ENCODE measurements at regions not wholly inside any gene's neighbourhood (a gene's known extent, or its start where the extent isn't known, plus 50 kb on each side); places are given as distances from the start of the nearest gene placed in this dataset.

DNA sequence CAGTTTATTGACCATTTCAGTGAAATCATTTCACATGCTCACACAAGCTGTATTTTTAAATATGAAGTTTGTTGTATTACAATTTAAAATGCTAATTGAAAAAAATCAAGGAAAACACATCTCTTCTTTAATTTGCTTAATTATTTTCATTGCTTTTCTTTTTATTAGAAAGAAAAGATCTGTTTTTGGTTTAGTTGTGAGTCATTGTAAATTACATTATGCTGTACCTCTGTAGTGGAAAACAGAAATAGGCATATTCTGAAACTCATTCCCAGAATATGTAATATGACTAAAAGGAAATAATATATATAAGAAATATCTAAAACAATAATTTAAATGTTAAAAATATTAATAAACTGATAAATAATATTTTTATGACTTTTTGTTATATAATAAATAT lies 161.9 kb downstream of the HGF start:
- no peak overlapping the region for H3K4me2 ChIP-seq
- no peaks in the 10 kb centered on the region for H3K79me2 ChIP-seq (ENCODE audit: insufficient read depth, low read depth)
- no peaks in the 10 kb centered on the region for H3K36me3 ChIP-seq (ENCODE audit: insufficient read depth)
- no peak overlapping the region for H2AFZ ChIP-seq (ENCODE audit: low read depth)
- no peak overlapping the region for H3K4me3 ChIP-seq (IDR thresholded peaks at IDR 0.05; ENCODE audit: insufficient read depth, low read depth, low read length)
- no peak overlapping the region for H3K27ac ChIP-seq
- no peaks in the 10 kb centered on the region for H4K20me1 ChIP-seq (ENCODE audit: insufficient read depth)
- TF ChIP-seq, protein P1, sequence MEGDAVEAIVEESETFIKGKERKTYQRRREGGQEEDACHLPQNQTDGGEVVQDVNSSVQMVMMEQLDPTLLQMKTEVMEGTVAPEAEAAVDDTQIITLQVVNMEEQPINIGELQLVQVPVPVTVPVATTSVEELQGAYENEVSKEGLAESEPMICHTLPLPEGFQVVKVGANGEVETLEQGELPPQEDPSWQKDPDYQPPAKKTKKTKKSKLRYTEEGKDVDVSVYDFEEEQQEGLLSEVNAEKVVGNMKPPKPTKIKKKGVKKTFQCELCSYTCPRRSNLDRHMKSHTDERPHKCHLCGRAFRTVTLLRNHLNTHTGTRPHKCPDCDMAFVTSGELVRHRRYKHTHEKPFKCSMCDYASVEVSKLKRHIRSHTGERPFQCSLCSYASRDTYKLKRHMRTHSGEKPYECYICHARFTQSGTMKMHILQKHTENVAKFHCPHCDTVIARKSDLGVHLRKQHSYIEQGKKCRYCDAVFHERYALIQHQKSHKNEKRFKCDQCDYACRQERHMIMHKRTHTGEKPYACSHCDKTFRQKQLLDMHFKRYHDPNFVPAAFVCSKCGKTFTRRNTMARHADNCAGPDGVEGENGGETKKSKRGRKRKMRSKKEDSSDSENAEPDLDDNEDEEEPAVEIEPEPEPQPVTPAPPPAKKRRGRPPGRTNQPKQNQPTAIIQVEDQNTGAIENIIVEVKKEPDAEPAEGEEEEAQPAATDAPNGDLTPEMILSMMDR (conservative IDR thresholded peaks at IDR 0.05; ENCODE audit: low read depth, low read length) = no peak
- no peaks in the 10 kb centered on the region for H3K27me3 ChIP-seq (ENCODE audit: insufficient read depth, low read depth)
- no peaks in the 10 kb centered on the region for H3K4me1 ChIP-seq (ENCODE audit: low read depth, poor library complexity, severe bottlenecking)
- H3K9ac ChIP-seq = no peak overlapping the region

DNA sequence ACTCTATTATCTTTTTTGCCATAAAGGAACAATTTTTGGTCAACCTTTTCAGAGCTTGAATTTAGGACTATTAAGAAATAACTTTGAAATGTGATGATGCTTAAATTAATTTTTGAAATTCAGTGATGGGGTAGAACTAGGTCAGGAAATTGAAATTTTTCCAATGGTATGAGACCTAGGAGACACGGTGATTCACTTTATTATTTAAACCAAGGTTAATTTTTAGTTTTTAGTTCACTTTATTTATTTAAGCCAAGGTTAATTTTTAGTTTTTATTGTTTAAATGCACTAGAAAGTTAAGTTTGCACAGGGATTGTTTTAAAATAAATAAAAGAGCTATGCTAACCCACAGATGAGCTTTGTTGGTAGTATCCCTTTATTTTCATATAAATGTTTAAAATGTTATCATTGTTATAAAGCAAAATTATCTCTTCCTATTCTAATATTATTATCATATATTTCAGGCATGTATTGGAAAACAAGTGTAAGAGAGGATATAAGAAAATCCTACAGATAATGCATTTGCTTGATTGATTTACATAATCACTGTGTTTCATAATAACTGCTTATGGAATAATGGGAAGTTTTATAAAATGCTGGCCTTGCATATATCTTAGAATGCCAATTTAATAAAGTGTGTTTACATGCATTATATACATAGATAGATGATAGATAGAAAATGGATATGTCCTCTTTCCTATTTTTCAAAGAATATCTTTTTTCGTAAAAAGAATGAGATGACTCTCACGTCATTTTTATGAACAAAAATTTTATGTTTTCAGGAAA lies 163.6 kb downstream of the HGF start:
- Histone ChIP-seq H4K20me1 (ENCODE audit: insufficient read depth) (no peaks in the 10 kb centered on the region), H3K27ac (no peak overlapping the region), H3K36me3 (ENCODE audit: insufficient read depth) (no peaks in the 10 kb centered on the region), H3K4me1 (ENCODE audit: low read depth, poor library complexity, severe bottlenecking) (no peaks in the 10 kb centered on the region), H3K79me2 (ENCODE audit: insufficient read depth, low read depth) (no peaks in the 10 kb centered on the region), H3K9ac (no peak overlapping the region), H3K4me2 (no peak overlapping the region), H3K27me3 (ENCODE audit: insufficient read depth, low read depth) (no peaks in the 10 kb centered on the region), H2AFZ (ENCODE audit: low read depth) (no peak overlapping the region), H3K4me3 (IDR thresholded peaks at IDR 0.05; ENCODE audit: insufficient read depth, low read depth, low read length) (no peak overlapping the region)
- TF ChIP-seq, protein P1 (conservative IDR thresholded peaks at IDR 0.05; ENCODE audit: low read depth, low read length) = no peak

DNA sequence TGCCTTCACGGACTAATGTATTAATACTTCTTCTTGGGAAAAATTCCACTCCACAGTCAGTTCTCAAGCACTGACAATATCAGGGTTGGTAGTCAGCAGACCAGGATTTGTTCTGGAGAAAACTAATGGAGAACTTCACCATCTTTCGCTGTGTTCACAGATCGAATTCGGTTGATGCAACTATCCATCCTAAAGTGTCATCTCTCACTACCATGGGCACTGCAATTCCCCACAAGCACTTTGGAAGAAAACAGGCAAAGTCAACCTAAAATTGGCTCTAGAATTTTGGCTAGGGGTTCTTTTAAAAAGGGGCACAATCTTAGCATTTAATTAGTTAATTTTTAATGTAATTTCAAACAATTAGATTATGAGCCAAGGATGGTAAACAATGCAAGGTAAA lies 164.4 kb downstream of the HGF start:
- H3K27ac ChIP-seq = no peak overlapping the region
- H3K79me2 ChIP-seq (ENCODE audit: insufficient read depth, low read depth) = no peaks in the 10 kb centered on the region
- H3K4me2 ChIP-seq = no peak overlapping the region
- no peaks in the 10 kb centered on the region for H4K20me1 ChIP-seq (ENCODE audit: insufficient read depth)
- no peak overlapping the region for H2AFZ ChIP-seq (ENCODE audit: low read depth)
- no peaks in the 10 kb centered on the region for H3K4me1 ChIP-seq (ENCODE audit: low read depth, poor library complexity, severe bottlenecking)
- H3K27me3 ChIP-seq (ENCODE audit: insufficient read depth, low read depth) = no peaks in the 10 kb centered on the region
- H3K4me3 ChIP-seq (IDR thresholded peaks at IDR 0.05; ENCODE audit: insufficient read depth, low read depth, low read length) = no peak overlapping the region
- TF ChIP-seq, protein P1 (conservative IDR thresholded peaks at IDR 0.05; ENCODE audit: low read depth, low read length) = no peak
- H3K9ac ChIP-seq = no peak overlapping the region
- H3K36me3 ChIP-seq (ENCODE audit: insufficient read depth) = no peaks in the 10 kb centered on the region

DNA sequence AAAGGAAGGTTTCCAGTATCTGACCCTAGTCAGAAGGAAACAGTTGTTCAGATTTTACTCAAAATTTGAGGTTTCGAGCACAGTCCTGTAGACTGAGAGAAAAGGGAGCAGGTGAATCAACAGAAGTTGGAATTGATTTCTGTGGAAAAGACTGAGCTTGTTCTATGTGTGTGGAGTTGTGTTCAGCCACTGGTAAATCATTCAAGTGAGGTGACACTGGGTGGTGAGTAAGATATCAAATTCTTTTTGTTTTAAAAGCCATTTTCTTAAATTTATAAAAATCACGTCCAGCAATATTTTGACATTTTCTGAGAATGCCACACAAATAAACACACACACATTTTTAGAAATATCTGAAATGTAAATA lies 165.1 kb downstream of the HGF start:
- Histone ChIP-seq H3K79me2 (ENCODE audit: insufficient read depth, low read depth) (no peaks in the 10 kb centered on the region), H3K27me3 (ENCODE audit: insufficient read depth, low read depth) (no peaks in the 10 kb centered on the region), H3K4me2 (no peak overlapping the region), H3K9ac (no peak overlapping the region), H3K36me3 (ENCODE audit: insufficient read depth) (no peaks in the 10 kb centered on the region), H2AFZ (ENCODE audit: low read depth) (no peak overlapping the region), H3K27ac (no peak overlapping the region), H4K20me1 (ENCODE audit: insufficient read depth) (no peaks in the 10 kb centered on the region), H3K4me3 (IDR thresholded peaks at IDR 0.05; ENCODE audit: insufficient read depth, low read depth, low read length) (no peak overlapping the region), H3K4me1 (ENCODE audit: low read depth, poor library complexity, severe bottlenecking) (no peaks in the 10 kb centered on the region)
- TF ChIP-seq, protein P1 (conservative IDR thresholded peaks at IDR 0.05; ENCODE audit: low read depth, low read length) = no peak

Measured in KMS-11 (cell line).